GM12873 (cell line): ENCODE measurements at regions not wholly inside any gene's neighbourhood (a gene's known extent, or its start where the extent isn't known, plus 50 kb on each side); places are given as distances from the start of the nearest gene placed in this dataset.
A peak's percentile ranks its signal among the peaks of the same experiment; 100 is the strongest.

Source experiments
- CTCF ChIP-seq: IDR thresholded peaks from 2 replicates; pipeline ENCODE4 v1.5.1; 2012; ENCODE audit warnings: low read depth, mild to moderate bottlenecking, moderate library complexity, low read length, control low read depth; ENCODE audit not compliant: insufficient read depth; ENCODE audit errors: missing control alignments

- no peak for TF ChIP-seq CTCF
These were observed 1101.6 kb downstream of the FAM133A start for GRCh38 chrX:94775640-94776039.

GRCh38 chrX:94813541-94813940 is 1139.5 kb downstream of the FAM133A start:
- no peak for TF ChIP-seq CTCF

GRCh38 chrX:94814216-94814615 is 1140.2 kb downstream of the FAM133A start:
- no peak for TF ChIP-seq CTCF

GRCh38 chrX:94830717-94831116 is 1156.7 kb downstream of the FAM133A start:
- no peak for TF ChIP-seq CTCF

GRCh38 chrX:94831364-94831763 is 1157.4 kb downstream of the FAM133A start:
- peak; percentile 48 for TF ChIP-seq CTCF

GRCh38 chrX:94834226-94834625 is 1160.2 kb downstream of the FAM133A start:
- TF ChIP-seq CTCF, result no peak

- TF ChIP-seq CTCF, result no peak
These were observed 1176.8 kb downstream of the FAM133A start for GRCh38 chrX:94850811-94851210.
